Gastroesophageal sphincter (tissue), 3 donors: ENCODE measurements at regions not wholly inside any gene's neighbourhood (a gene's known extent, or its start where the extent isn't known, plus 50 kb on each side); places are given as distances from the start of the nearest gene placed in this dataset.

Experiments used
- CTCF ChIP-seq, 4 experiments: fragments of 200-600 bp in 2 of 4; fragments of 450-650 bp in 2 of 4; sonication (generic) in 1 of 4; IDR thresholded peaks; one replicate each; pipeline ENCODE4 v1.5.1; 2017 to 2019; ENCODE audit warnings: antibody characterized with exemption in 4 of 4, mild to moderate bottlenecking in 2 of 4, moderate library complexity in 2 of 4
- POLR2AphosphoS5 ChIP-seq: sonication (generic); formaldehyde crosslinking; IDR thresholded peaks from one replicate; pipeline ENCODE4 v1.6.1; 2017; ENCODE audit warnings: antibody characterized with exemption

GRCh38 chr4:146051728-146052391, 113.2 kb upstream of the ZNF827 start:
- no peak for TF ChIP-seq CTCF (IDR thresholded peaks at IDR 0.05)
- no peak for TF ChIP-seq POLR2AphosphoS5
